ENCODE measurements at regions not wholly inside any gene's neighbourhood (a gene's known extent, or its start where the extent isn't known, plus 50 kb on each side); places are given as distances from the start of the nearest gene placed in this dataset.

- Histone ChIP-seq H3K27ac (ENCODE audit: low read depth, low read length) (peak overlapping the region; percentile 86), H3K9me3 (ENCODE audit: control insufficient read depth in 3 of 3, low read length in 3 of 3) (no peaks in the 10 kb centered on the region), H3K9ac (ENCODE audit: low read depth in 1 of 3, low read length in 3 of 3) (no peak overlapping the region)
Observed at GRCh38 chr19:27672309-27673047, 1540.5 kb downstream of the UQCRFS1 start.

DNA sequence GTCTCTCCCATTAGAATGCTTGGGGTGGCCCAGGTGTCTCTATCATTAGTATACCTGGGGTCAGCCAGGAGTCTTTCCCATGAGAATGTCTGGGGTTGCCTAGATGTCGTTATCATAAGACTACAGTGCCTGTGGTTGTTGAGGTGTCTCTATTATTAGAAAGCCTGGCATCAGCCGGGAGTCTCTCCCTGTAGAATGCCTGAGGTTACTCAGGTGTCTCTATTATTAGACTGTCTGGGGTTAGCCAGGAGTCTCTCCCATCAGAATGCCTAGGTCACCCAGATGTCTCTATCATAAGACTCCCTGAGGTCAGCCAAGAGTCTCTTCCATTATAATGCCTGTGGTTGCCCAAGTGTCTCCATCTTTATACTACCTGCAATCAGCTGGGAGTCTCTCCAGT, 1541.1 kb downstream of the UQCRFS1 start:
- no peaks in the 10 kb centered on the region for H3K36me3 ChIP-seq (ENCODE audit: control insufficient read depth in 3 of 3, insufficient read depth in 3 of 3, low read length in 3 of 3)
- no peak overlapping the region for H3K9ac ChIP-seq (ENCODE audit: low read depth in 1 of 3, low read length in 3 of 3)
- H3K27ac ChIP-seq (ENCODE audit: low read depth, low read length) = peak overlapping the region; percentile 86
- H3K4me1 ChIP-seq (ENCODE audit: control insufficient read depth in 3 of 3, insufficient read depth in 3 of 3, low read length in 3 of 3) = peaks cover 24 to 52% (median 32%) of the 10 kb centered on the region in 3 donors
- H3K4me3 ChIP-seq (ENCODE audit: low read length in 3 of 3) = no peak overlapping the region
- no peaks in the 10 kb centered on the region for H3K9me3 ChIP-seq (ENCODE audit: control insufficient read depth in 3 of 3, low read length in 3 of 3)
- no peaks in the 10 kb centered on the region for H3K27me3 ChIP-seq (ENCODE audit: control insufficient read depth in 3 of 3, insufficient read depth in 3 of 3, low read length in 3 of 3)

More at GRCh38 chr19:27672309-27673047, 1540.5 kb downstream of the UQCRFS1 start:
- Histone ChIP-seq H3K27me3 (ENCODE audit: control insufficient read depth in 3 of 3, insufficient read depth in 3 of 3, low read length in 3 of 3) (no peaks in the 10 kb centered on the region), H3K4me3 (ENCODE audit: low read length in 3 of 3) (peak overlapping the region in 2 of 3 donors; percentile 16 to 38), H3K36me3 (ENCODE audit: control insufficient read depth in 3 of 3, insufficient read depth in 3 of 3, low read length in 3 of 3) (no peaks in the 10 kb centered on the region), H3K4me1 (ENCODE audit: control insufficient read depth in 3 of 3, insufficient read depth in 3 of 3, low read length in 3 of 3) (peaks cover 30 to 58% (median 37%) of the 10 kb centered on the region in 3 donors)

DNA sequence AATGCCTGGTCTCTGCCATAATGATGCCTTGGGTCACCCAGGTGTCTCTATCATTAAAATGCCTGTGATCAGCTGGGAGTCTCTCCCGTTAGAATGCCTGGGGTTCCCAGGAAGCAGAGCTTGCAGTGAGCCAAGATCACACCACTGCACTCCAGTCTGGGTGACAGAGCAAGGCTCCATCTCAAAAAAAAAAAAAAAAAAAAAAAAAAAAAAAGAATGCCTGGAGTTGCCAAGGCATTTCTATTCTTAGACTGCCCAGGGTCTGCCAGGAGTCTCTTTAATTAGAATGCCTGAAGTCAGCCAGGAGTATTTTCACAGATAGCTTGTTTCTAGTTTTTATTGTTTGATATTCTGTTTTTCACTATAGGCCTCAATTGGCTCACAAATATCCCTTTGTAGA, 1552.5 kb downstream of the UQCRFS1 start:
- Histone ChIP-seq H3K4me3 (ENCODE audit: low read length in 3 of 3) (no peak overlapping the region), H3K27me3 (ENCODE audit: control insufficient read depth in 3 of 3, insufficient read depth in 3 of 3, low read length in 3 of 3) (no peaks in the 10 kb centered on the region), H3K4me1 (ENCODE audit: control insufficient read depth in 3 of 3, insufficient read depth in 3 of 3, low read length in 3 of 3) (peaks cover 0 to 7% (median 0%) of the 10 kb centered on the region in 3 donors), H3K9ac (ENCODE audit: low read depth in 1 of 3, low read length in 3 of 3) (no peak overlapping the region), H3K27ac (ENCODE audit: low read depth, low read length) (no peak overlapping the region), H3K36me3 (ENCODE audit: control insufficient read depth in 3 of 3, insufficient read depth in 3 of 3, low read length in 3 of 3) (no peaks in the 10 kb centered on the region), H3K9me3 (ENCODE audit: control insufficient read depth in 3 of 3, low read length in 3 of 3) (peaks cover 0 to 10% (median 4%) of the 10 kb centered on the region in 3 donors)

DNA sequence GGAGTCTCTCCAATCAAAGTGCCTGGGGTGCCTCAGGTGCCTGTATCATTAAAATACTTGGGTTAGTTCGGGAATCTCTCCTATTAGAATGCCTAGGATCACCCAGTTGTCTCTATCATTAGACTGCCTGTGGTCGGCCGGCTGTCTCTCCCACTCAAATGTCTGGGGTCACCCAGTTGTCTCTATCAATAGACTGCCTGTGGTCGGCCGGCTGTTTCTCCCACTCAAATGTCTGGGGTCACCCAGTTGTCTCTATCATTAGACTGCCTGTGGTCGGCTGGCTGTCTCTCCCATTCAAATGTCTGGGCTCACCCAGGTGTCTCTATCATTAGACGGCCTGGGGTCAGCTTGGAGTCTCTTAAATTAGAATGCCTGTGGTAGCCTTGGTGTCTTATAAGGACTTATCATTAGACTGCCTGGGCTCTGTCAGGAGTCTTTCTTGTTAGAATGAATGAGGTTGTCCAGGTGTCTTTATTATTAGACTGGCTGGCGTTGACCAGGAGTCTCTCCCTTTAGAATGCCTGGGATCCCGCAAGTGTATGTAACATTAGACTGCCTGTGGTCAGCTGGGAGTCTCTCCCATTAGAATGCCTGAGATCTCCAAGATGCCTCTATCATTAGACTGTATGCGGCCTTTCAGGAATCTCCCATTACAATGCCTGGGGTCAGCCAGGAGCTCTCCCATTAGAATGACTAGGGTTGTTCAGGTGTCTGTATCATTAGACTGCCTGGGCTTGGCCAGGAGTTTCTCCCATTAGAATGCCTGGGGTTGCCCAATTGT, 1555.5 kb downstream of the UQCRFS1 start:
- Histone ChIP-seq H3K4me3 (ENCODE audit: low read length in 3 of 3) (no peak overlapping the region), H3K36me3 (ENCODE audit: control insufficient read depth in 3 of 3, insufficient read depth in 3 of 3, low read length in 3 of 3) (no peaks in the 10 kb centered on the region), H3K9me3 (ENCODE audit: control insufficient read depth in 3 of 3, low read length in 3 of 3) (peaks cover 4 to 10% (median 4%) of the 10 kb centered on the region in 3 donors), H3K27ac (ENCODE audit: low read depth, low read length) (no peak overlapping the region), H3K9ac (ENCODE audit: low read depth in 1 of 3, low read length in 3 of 3) (no peak overlapping the region), H3K4me1 (ENCODE audit: control insufficient read depth in 3 of 3, insufficient read depth in 3 of 3, low read length in 3 of 3) (peaks cover 0 to 12% (median 0%) of the 10 kb centered on the region in 3 donors), H3K27me3 (ENCODE audit: control insufficient read depth in 3 of 3, insufficient read depth in 3 of 3, low read length in 3 of 3) (no peaks in the 10 kb centered on the region)

- Histone ChIP-seq H3K36me3 (ENCODE audit: control insufficient read depth in 3 of 3, insufficient read depth in 3 of 3, low read length in 3 of 3) (no peaks in the 10 kb centered on the region), H3K9ac (ENCODE audit: low read depth in 1 of 3, low read length in 3 of 3) (no peak overlapping the region), H3K4me3 (ENCODE audit: low read length in 3 of 3) (no peak overlapping the region), H3K27ac (ENCODE audit: low read depth, low read length) (no peak overlapping the region), H3K27me3 (ENCODE audit: control insufficient read depth in 3 of 3, insufficient read depth in 3 of 3, low read length in 3 of 3) (no peaks in the 10 kb centered on the region), H3K9me3 (ENCODE audit: control insufficient read depth in 3 of 3, low read length in 3 of 3) (peaks cover 4 to 5% (median 4%) of the 10 kb centered on the region in 3 donors), H3K4me1 (ENCODE audit: control insufficient read depth in 3 of 3, insufficient read depth in 3 of 3, low read length in 3 of 3) (peaks cover 0 to 12% (median 0%) of the 10 kb centered on the region in 3 donors)
Observed at GRCh38 chr19:27654266-27654990, 1558.5 kb downstream of the UQCRFS1 start.

- no peak overlapping the region for H3K9ac ChIP-seq (ENCODE audit: low read depth in 1 of 3, low read length in 3 of 3)
- no peaks in the 10 kb centered on the region for H3K36me3 ChIP-seq (ENCODE audit: control insufficient read depth in 3 of 3, insufficient read depth in 3 of 3, low read length in 3 of 3)
- H3K4me3 ChIP-seq (ENCODE audit: low read length in 3 of 3) = no peak overlapping the region
- H3K27me3 ChIP-seq (ENCODE audit: control insufficient read depth in 3 of 3, insufficient read depth in 3 of 3, low read length in 3 of 3) = no peaks in the 10 kb centered on the region
- H3K27ac ChIP-seq (ENCODE audit: low read depth, low read length) = no peak overlapping the region
- peaks cover 0 to 12% (median 0%) of the 10 kb centered on the region in 3 donors for H3K4me1 ChIP-seq (ENCODE audit: control insufficient read depth in 3 of 3, insufficient read depth in 3 of 3, low read length in 3 of 3)
- peaks cover 0 to 4% (median 0%) of the 10 kb centered on the region in 3 donors for H3K9me3 ChIP-seq (ENCODE audit: control insufficient read depth in 3 of 3, low read length in 3 of 3)
Observed at GRCh38 chr19:27652796-27653195, 1560.2 kb downstream of the UQCRFS1 start.

DNA sequence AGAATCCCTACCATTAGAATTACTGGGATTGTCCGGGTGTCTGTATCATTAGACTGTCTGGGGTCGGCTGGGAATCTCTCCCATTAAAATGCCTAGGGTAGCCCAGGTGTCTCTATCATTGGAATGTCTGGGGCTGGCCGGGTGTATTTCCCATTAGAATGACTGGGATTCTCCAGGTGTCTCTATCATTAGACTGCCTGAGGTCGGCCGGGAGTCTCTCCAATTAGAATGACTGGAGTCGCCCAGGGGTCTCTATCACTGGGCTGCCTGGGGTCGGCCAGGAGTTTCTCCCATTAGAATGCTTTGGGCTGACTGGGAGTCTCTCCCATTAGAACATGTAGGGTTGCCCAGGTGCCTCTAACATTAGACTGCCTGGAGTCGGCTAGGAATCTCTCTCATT, 1560.7 kb downstream of the UQCRFS1 start:
- no peaks in the 10 kb centered on the region for H3K27me3 ChIP-seq (ENCODE audit: control insufficient read depth in 3 of 3, insufficient read depth in 3 of 3, low read length in 3 of 3)
- no peak overlapping the region for H3K4me3 ChIP-seq (ENCODE audit: low read length in 3 of 3)
- H3K27ac ChIP-seq (ENCODE audit: low read depth, low read length) = no peak overlapping the region
- peaks cover 0 to 10% (median 0%) of the 10 kb centered on the region in 3 donors for H3K4me1 ChIP-seq (ENCODE audit: control insufficient read depth in 3 of 3, insufficient read depth in 3 of 3, low read length in 3 of 3)
- H3K9me3 ChIP-seq (ENCODE audit: control insufficient read depth in 3 of 3, low read length in 3 of 3) = peaks cover 0 to 4% (median 0%) of the 10 kb centered on the region in 3 donors
- H3K9ac ChIP-seq (ENCODE audit: low read depth in 1 of 3, low read length in 3 of 3) = no peak overlapping the region
- no peaks in the 10 kb centered on the region for H3K36me3 ChIP-seq (ENCODE audit: control insufficient read depth in 3 of 3, insufficient read depth in 3 of 3, low read length in 3 of 3)

GRCh38 chr19:27647423-27647822, 1565.5 kb downstream of the UQCRFS1 start:
- no peaks in the 10 kb centered on the region for H3K36me3 ChIP-seq (ENCODE audit: control insufficient read depth in 3 of 3, insufficient read depth in 3 of 3, low read length in 3 of 3)
- H3K9ac ChIP-seq (ENCODE audit: low read depth in 1 of 3, low read length in 3 of 3) = no peak overlapping the region
- no peaks in the 10 kb centered on the region for H3K27me3 ChIP-seq (ENCODE audit: control insufficient read depth in 3 of 3, insufficient read depth in 3 of 3, low read length in 3 of 3)
- H3K9me3 ChIP-seq (ENCODE audit: control insufficient read depth in 3 of 3, low read length in 3 of 3) = no peaks in the 10 kb centered on the region
- no peak overlapping the region for H3K4me3 ChIP-seq (ENCODE audit: low read length in 3 of 3)
- no peak overlapping the region for H3K27ac ChIP-seq (ENCODE audit: low read depth, low read length)
- H3K4me1 ChIP-seq (ENCODE audit: control insufficient read depth in 3 of 3, insufficient read depth in 3 of 3, low read length in 3 of 3) = no peaks in the 10 kb centered on the region

GRCh38 chr19:27635401-27635800, 1577.5 kb downstream of the UQCRFS1 start:
- Histone ChIP-seq H3K36me3 (ENCODE audit: control insufficient read depth in 3 of 3, insufficient read depth in 3 of 3, low read length in 3 of 3) (no peaks in the 10 kb centered on the region), H3K9ac (ENCODE audit: low read depth in 1 of 3, low read length in 3 of 3) (no peak overlapping the region)

More at GRCh38 chr19:27635401-27635800, 1577.5 kb downstream of the UQCRFS1 start:
- Histone ChIP-seq H3K27me3 (ENCODE audit: control insufficient read depth in 3 of 3, insufficient read depth in 3 of 3, low read length in 3 of 3) (no peaks in the 10 kb centered on the region), H3K4me1 (ENCODE audit: control insufficient read depth in 3 of 3, insufficient read depth in 3 of 3, low read length in 3 of 3) (no peaks in the 10 kb centered on the region), H3K27ac (ENCODE audit: low read depth, low read length) (no peak overlapping the region), H3K9me3 (ENCODE audit: control insufficient read depth in 3 of 3, low read length in 3 of 3) (peaks cover 0 to 8% (median 3%) of the 10 kb centered on the region in 3 donors), H3K4me3 (ENCODE audit: low read length in 3 of 3) (no peak overlapping the region)
